ENCODE measurements at regions not wholly inside any gene's neighbourhood (a gene's known extent, or its start where the extent isn't known, plus 50 kb on each side); places are given as distances from the start of the nearest gene placed in this dataset.

DNA sequence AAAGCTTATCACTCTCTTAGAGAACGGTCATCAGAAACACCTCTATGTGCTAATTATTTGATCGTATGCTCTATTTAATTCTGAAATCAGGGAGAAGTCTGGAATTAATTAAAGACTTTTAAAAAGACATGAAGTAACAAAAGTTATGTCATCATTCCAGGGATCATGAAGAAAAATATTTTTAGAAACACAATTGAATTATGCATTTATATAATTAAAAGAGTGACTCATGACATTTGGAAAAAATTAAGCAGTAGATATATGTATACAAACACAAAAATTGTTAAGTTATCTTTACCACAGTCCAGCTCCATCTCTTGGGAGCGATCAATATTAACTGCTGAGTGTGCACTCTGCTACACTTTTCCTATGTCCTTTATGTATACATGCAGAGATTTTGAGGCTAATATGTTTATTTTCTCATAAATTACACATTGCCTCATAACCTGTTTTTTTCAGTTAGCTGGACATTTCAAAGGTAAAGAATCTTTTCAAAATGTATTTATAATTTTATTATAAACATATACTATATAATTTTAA is 717.7 kb downstream of the GBE1 start:
- TF ChIP-seq CTCF (IDR thresholded peaks at IDR 0.05) (no peak), POLR2AphosphoS5 (IDR thresholded peaks at IDR 0.05) (no peak), POLR2A (IDR thresholded peaks at IDR 0.05) (no peak), EP300 (IDR thresholded peaks at IDR 0.05) (no peak)

Data from gastroesophageal sphincter (tissue), 3 donors.